ENCODE measurements at regions not wholly inside any gene's neighbourhood (a gene's known extent, or its start where the extent isn't known, plus 50 kb on each side); places are given as distances from the start of the nearest gene placed in this dataset.
A peak's percentile ranks its signal among the peaks of the same experiment; 100 is the strongest.

- no peak for DNase-seq (ENCODE audit: low spot score)
Observed at GRCh38 chr17:77572065-77572601, 386.4 kb upstream of the TNRC6C start.

GRCh38 chr17:77572851-77573250, 385.7 kb upstream of the TNRC6C start:
- DNase-seq (ENCODE audit: low spot score), result no peak

- no peak for DNase-seq (ENCODE audit: low spot score)
Observed at GRCh38 chr17:77577491-77577890, 381.0 kb upstream of the TNRC6C start.

- no peak for DNase-seq (ENCODE audit: low spot score)
Observed at GRCh38 chr17:77579131-77579530, 379.4 kb upstream of the TNRC6C start.

DNA sequence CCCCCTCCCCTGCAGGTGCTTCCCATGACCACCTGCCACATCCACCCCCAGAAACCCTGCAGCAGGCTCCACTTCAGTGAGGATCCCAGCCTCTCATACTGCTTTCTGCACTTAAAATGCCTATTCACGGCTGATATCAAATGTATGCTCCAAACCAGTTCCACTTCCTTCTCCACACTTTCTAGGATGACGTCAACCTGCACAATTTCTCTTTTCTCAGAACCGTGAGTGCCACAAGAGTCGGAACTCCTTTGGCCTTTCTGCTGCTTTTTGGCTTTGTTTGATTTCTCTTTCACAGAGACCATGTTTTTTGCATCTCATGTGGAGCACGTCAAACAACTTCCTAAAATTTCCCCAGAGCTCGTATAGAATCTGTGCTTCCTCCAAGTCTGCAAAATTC, 378.8 kb upstream of the TNRC6C start:
- peak; percentile 43 for DNase-seq (ENCODE audit: low spot score)

- no peak for DNase-seq (ENCODE audit: low spot score)
Observed at GRCh38 chr17:77580531-77581270, 377.8 kb upstream of the TNRC6C start.

DNA sequence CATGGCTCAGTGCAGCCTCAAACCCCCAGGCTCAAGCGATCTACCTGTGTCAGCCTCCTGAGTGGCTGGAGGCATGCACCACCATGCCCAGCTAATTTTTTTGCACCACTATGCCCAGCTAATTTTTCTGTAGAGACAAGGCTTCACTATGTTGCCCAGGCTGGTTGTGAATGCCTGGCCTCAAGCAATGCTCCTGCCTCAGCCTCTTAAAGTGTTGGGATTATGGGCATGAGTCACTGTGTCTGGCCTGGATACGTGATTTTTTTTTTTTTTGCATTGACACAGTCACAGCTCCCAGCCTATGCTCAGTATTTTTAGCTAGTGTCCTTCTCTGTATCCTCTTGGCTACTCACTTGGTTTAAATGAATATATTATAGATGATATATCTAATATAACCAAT, 377.0 kb upstream of the TNRC6C start:
- no peak for DNase-seq (ENCODE audit: low spot score)

GRCh38 chr17:77585142-77585860, 373.2 kb upstream of the TNRC6C start:
- no peak for DNase-seq (ENCODE audit: low spot score)

- no peak for DNase-seq (ENCODE audit: low spot score)
Observed at GRCh38 chr17:77590951-77591735, 367.4 kb upstream of the TNRC6C start.

DNA sequence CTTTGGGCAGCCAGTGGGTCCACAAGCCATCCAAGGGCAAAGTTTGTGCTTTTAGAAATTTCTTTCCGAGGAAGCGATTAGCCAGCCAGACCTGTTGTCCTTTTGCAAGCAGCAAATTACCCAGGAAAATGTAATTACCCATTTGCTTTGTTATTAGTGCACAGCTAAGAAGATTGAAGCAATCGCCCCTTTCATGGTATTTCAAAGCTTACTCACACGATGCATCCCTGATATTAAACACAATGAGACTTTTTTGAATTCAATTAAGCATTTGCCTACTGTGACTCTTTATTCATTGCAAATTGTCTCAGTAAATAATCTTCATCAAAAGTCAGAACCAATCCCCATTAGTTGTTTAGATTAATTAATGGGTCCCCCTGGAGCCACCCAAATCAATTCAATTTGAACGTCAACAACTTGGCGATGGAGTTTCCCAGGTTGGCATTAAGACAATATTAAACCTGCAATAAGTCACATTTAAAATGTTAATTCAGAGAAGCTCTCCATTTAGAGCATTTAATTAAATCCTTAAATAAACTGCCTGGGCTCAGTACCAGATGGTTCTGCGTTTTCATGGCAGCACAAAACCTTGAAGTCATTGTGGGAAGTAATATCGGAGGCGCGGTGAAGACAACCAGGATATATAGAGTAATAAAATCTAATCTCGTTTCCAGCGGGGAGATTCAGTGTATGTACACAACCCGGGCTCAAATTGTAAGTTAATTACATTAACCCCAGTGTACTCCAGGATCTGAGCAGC, 366.2 kb upstream of the TNRC6C start:
- no peak for DNase-seq (ENCODE audit: low spot score)

GRCh38 chr17:77593081-77593480, 365.4 kb upstream of the TNRC6C start:
- no peak for DNase-seq (ENCODE audit: low spot score)

GRCh38 chr17:77594416-77595209, 363.9 kb upstream of the TNRC6C start:
- DNase-seq (ENCODE audit: low spot score), result no peak

- peak; percentile 34 for DNase-seq (ENCODE audit: low spot score)
Observed at GRCh38 chr17:77596491-77597417, 361.7 kb upstream of the TNRC6C start.

DNA sequence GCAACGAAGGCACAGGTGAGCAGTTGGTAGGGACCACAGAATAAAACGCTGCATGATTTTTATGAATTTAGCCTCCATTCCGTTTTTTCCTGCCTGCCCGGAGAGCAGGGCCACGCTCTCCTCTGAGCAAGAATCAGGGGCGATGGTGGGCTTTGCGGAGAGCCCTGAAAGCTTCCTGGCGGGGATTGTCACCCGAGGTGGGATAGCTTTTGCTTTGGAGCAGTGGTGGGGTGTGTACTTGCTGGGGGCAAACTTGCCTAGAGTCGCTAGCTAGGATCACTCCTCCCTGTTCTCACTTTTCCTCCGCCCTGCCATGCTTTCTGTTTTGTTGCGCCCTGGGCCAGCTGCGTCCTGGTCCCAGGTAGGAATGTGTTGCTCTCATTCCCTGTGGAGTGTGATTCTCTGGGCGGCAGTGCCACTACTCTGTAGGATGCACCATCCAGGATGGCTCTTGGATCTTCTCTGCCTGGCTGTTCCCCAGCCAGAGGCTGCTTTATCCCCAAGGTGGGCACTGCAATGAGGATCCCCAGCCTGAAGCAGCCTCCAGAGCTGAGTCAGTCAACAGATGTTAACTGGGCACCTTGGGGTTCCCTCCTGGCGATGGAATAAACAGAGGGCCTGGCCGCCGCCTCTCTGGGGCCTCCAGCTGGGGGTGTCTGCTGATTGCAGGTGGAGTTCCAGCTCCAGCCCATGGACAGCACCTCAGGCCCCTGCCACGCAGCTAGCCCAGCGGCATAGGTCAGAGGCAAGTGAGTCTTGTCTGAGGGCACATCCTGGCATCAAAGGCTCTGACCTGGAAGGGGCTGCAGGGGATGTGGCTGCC, 360.9 kb upstream of the TNRC6C start:
- DNase-seq (ENCODE audit: low spot score), result no peak

- no peak for DNase-seq (ENCODE audit: low spot score)
Observed at GRCh38 chr17:77598241-77598620, 360.3 kb upstream of the TNRC6C start.

DNA sequence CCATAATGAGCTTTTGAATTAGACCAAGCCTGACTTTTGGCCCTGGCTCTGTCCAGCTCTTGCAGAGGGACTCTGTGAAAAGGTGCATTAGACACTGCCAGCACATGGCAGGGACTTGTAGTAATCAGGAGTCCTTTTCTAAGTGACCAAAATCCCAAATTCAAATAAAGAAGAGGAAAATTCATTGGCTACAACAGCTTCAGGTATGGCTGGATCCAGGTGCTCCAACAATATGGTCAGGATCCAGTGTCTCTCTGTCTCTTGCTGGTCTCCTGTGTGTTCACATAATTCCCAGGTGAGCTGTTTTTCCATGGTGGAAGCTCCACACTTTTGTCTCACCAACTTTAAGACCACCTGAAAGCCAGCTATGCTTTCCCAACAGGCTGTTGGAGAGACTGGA, 358.8 kb upstream of the TNRC6C start:
- DNase-seq (ENCODE audit: low spot score), result no peak

DNA sequence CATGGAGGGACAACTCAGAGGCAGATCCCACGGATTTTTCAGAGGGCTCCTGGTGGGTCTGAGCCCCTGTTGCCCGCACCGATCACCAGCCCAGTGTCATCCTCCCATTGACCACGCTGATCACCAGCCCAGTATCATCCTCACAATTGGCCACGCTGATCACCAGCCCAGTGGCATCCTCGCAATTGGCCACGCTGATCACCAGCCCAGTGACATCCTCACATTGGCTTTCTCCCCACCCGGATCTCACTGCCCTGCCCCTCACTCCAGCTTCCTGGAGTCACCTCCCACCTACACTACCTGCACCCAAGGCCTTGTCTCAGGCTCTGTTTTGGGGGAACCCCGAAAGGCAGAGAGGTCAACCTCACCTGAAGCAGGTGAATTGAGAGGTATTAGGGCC, 358.2 kb upstream of the TNRC6C start:
- no peak for DNase-seq (ENCODE audit: low spot score)

GRCh38 chr17:77601054-77601979, 357.2 kb upstream of the TNRC6C start:
- DNase-seq (ENCODE audit: low spot score), result no peak
